Activated T-helper 1 cell treated with Interleukin-2 at 50 U/mL for 16 hours (primary cell): ENCODE measurements at regions not wholly inside any gene's neighbourhood (a gene's known extent, or its start where the extent isn't known, plus 50 kb on each side); places are given as distances from the start of the nearest gene placed in this dataset.

ENCODE experiments used
- DNase-seq: peaks from one replicate; pipeline ENCODE4 v3.0.0-alpha.2; 2020; ENCODE audit warnings: low read depth

GRCh38 chr2:9681427-9681817 is 50.6 kb upstream of the YWHAQ start:
- DNase-seq: peak; percentile 18

DNA sequence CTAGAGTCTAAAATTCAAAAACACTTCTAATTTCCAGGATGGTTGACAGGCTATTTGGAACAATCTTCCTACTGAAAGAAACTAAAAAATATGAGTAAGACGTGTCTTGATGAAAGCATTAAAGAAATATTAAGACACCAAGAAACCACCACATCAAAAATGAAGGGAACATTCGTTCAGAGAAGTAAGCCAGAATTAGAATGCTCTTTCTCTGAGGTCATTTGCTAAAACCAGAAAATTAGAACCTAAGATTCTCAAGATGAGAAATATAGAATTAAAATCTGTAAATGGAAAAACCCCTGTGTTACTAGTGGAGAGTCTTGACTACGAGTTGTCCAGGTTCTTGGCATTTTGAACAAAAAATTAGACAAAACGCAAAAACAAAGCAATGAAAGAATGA is 54.8 kb upstream of the YWHAQ start:
- no peak for DNase-seq

GRCh38 chr2:9686061-9686460 is 55.3 kb upstream of the YWHAQ start:
- no peak for DNase-seq

DNA sequence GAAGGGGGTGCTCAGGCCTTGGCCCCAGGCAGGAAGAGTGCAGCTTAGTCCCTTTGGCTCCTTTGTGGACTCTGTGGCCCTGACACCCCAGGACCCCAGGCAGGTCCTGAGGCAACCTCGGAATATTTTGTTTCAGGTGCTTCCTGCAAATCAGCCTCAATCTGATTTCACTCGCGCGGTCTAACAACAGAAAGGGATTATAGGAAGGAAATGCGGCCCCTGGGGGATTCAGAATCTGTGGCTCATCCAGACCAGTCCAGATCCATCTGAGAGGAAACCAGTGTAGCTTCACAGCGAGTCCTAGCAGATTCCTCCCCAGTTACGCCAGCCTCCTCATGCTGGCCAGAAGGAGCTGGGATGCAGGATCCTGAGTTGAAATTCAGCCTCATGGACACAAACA is 59.5 kb upstream of the YWHAQ start:
- DNase-seq: no peak

GRCh38 chr2:9690716-9691498 is 60.1 kb upstream of the YWHAQ start:
- DNase-seq: no peak

- no peak for DNase-seq
These were observed 61.8 kb upstream of the YWHAQ start for GRCh38 chr2:9692456-9693195.

- no peak for DNase-seq
These were observed 62.3 kb upstream of the YWHAQ start for GRCh38 chr2:9693196-9693491.

GRCh38 chr2:9693646-9694045 is 62.8 kb upstream of the YWHAQ start:
- no peak for DNase-seq

DNA sequence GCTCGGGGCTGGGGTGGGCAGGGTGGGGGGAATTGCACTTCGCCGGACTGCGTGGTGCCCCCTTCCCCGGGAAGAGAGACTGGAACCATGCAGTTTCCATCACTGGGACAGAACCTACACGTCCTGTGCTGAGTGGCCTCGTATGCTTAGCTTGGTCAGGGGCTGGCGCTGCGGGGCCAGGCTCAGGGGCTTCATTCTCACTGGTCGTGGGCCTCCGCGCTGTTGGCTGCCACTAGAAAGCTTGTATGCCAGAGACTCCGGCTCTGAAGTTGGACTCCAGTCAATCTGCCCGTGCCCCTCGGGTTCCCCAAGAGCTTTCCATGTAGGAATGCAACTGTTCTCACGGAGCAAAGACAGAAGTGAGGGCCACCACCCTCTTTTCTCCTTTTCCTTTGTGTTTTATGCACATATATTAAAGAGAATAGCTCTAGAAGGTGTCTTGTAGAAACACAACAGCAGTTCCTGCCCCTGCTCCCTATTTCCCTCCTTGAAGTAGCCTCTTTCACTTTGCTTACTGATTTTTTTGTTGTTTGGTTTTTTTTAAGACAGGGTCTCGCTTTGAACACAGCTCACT is 64.0 kb upstream of the YWHAQ start:
- DNase-seq: no peak

DNA sequence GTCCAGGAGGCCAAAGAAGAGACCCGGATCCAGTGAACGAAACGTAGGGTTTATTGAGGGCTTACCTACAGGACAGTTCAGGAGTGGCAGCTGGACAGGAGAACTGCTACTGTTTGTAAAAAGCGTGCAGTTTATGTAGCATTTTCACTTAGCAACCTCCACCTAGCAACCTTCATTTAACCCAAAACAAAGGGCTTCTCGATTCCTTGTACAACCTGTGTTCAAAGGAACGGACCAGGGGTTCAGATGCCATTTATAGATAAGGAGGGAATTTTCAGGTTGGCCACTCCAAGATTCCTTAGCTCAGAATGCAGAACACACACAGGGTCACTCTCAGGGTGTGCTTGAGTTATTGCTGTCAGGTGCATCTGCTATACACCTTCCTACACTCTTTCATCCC is 65.1 kb upstream of the YWHAQ start:
- DNase-seq: no peak

GRCh38 chr2:9696731-9697130 is 65.9 kb upstream of the YWHAQ start:
- DNase-seq: no peak

- DNase-seq: no peak
These were observed 67.1 kb upstream of the YWHAQ start for GRCh38 chr2:9697909-9698308.

DNA sequence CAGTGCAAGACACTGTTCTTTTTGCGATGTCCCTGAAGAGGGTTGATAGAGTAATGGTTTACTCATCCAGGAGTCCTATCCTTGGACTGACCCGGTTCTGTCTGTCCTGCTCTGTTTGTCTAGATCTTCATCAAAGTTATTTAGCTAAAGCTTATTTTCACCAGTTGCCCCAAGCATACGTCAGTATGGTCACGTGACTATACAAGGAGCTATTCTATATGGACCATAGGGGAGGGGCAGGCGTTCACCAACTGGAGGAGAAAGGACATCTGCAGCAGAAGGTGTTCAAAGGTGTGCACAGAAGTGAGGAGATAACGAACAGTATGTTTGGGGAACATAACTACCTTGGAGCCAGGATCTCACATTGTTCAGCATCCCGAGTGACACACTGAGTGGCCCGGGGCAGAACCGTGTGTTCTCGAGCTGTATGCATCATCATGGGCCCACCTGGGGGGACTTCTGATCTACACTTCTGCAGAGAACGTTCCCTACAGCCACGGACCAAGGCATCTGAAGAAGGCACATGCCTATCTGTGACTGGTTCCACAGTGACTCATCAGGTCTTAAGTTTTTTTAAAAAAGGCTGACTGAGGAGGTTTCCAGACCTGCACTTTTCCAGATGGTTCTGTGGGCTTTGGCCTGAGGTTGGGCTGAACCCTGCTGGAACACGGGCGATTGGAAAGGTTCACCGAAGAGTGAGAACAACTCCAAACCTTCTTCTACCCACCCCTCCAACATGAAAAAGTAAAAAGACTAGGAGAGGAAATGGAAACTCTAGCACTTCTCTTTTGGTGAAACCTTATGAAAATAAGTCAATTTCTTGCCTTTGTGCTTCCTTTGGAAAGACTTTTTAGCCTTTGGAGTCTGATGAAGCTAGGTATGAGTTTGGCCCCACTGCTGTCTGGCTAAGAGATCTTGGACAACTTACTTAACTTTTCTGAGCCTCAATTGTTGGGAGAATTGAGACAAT is 68.6 kb upstream of the YWHAQ start:
- no peak for DNase-seq

GRCh38 chr2:9700109-9700495 is 69.3 kb upstream of the YWHAQ start:
- no peak for DNase-seq

DNA sequence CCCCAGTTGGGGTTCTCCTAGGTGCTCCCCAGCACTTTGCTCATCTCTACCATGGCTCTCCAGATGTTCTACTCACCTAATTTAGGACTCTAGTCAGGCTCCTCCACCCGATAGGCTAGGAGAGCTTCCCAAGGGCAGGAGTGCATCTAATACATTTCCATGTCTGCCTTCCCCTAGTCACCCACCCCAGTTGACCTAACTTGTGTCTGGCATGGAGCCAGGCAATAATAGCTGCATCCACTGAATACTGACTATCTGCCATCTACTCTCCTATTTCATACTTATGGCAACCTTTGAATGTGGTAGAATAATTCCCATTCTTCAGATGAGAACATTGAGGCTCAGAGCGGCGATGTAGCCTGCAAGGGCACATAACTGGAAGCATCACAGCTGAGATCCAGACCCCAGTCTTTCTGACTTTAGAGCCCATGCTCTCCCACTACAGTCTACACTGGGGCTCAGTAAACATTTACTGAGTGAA is 71.8 kb upstream of the YWHAQ start:
- DNase-seq: no peak

- DNase-seq: peak; percentile 78
These were observed 72.4 kb upstream of the YWHAQ start for GRCh38 chr2:9703085-9703678.

DNA sequence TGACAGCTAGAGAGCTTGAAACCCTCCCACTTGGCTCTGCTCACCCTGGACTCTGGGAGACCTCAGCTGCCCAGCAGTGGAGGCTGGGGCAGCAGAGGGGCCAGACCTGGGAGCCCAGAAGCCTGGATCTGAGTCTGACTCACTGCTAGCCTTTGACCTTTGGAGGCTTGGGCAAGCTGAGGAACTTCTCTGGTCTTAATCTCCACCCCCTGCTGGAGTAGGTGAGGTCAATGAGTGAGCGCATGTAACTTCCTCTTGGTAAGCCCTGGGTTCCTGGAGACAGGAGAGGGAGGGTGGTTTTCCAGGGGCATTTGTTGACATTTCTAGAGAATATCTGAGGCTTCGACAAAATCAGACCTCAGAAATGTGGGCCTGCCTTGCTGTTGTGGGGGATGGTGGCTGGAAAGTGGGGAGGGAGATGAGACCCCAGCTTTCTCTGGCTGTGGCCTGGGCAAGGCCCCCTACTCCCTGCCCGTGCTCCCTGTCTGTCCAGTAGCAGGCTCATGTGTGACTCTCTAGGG is 73.0 kb upstream of the YWHAQ start:
- no peak for DNase-seq

DNA sequence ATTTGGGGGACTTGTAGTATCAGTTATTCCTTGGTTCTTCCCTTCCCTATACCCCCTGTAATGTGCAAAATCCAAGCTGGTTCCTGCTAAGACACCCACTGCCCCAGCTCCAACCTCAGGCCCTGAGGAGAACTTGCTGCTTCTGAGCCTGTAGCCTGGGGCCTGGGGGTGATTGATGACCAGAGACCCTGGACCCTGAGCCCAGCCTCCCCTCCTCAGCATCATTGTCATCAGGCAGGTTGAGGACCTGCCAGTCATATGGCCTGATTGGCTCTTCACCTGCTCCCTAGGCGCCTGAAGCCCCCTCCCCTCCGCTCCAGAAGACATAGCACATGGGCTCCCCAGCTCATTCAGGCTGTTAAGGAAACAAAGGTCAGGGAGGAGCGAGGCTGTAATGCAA is 73.8 kb upstream of the YWHAQ start:
- no peak for DNase-seq

GRCh38 chr2:9705196-9705595 is 74.4 kb upstream of the YWHAQ start:
- DNase-seq: no peak

DNA sequence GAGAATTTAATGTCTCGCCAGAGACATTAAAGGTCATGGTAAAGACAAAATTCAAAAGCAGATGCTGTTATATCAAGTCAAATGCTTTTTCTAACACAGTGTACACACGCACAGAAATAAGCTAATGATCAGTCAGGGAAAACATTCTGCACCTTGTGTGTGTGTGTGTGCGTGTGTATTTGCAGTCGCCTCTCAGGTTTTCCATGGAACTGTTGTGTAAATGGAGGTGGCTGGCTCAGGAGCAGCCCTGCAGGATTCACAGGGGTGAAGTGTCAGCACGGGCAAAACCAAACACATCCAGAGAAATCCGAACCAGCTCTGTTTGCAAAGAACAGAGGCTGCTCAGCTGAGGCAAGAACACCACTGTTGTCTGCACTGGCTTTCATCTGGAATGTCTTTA is 76.2 kb upstream of the YWHAQ start:
- no peak for DNase-seq

DNA sequence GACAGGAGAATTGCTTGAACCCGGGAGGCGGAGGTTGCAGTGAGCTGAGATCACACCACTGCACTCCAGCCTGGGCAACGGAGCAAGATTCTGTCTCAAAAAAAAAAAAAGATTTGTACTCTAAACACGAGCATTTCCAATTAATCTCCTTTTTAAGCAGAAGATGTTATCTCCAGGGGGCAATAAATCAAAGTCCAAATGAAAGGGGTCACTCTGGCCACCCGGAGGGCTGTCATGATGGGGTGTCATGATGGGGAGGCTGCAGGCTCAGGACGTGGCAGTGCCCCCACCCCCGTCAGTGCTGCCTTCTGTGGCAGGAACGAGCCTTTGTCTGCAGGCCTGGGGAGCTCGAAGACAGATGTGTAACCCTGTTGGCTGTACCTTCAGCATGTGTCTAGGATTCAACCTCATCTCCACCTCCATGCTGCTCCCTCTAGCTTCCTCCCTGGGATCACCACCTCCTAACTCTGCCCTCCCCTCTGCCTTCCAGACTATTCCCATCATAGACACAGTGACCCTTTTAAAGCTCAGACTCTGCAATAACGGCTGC is 76.9 kb upstream of the YWHAQ start:
- no peak for DNase-seq
